ENCODE measurements at regions not wholly inside any gene's neighbourhood (a gene's known extent, or its start where the extent isn't known, plus 50 kb on each side); places are given as distances from the start of the nearest gene placed in this dataset.

GRCh38 chr7:142345811-142346210, 88.0 kb upstream of the PRSS58 start:
- TF ChIP-seq CTCF (IDR thresholded peaks at IDR 0.05) (no peak), EP300 (IDR thresholded peaks at IDR 0.05; ENCODE audit: low read depth) (no peak), POLR2AphosphoS5 (IDR thresholded peaks at IDR 0.05) (no peak), POLR2A (IDR thresholded peaks at IDR 0.05) (no peak)
